ENCODE measurements at regions not wholly inside any gene's neighbourhood (a gene's known extent, or its start where the extent isn't known, plus 50 kb on each side); places are given as distances from the start of the nearest gene placed in this dataset.
"Not testable (repeated sequence)": the region's sequence is repeated elsewhere in the genome, so short reads cannot be mapped to it uniquely, and the experiment has no call there.

- WGBS, 2 donors: 67 to 83% methylated on average over 2 of the region's 2 CpGs
- Histone ChIP-seq H3K4me3 (replicated peaks in 1 of 3) (no peak overlapping the region), H3K4me1 (no peaks in the 10 kb centered on the region), H3K27me3 (no peaks in the 10 kb centered on the region), H3K36me3 (no peaks in the 10 kb centered on the region), H3K9me3 (no peaks in the 10 kb centered on the region), H3K27ac (no peak overlapping the region)
- intact Hi-C loops (cut with DNase I): no loop called here
- TF ChIP-seq POLR2A (IDR thresholded peaks at IDR 0.05): no peak
- no peak for TF ChIP-seq CTCF (IDR thresholded peaks at IDR 0.05)
- DNase-seq: no peak
These were observed 836.8 kb downstream of the ZPLD1 start for GRCh38 chr3:103271575-103271974.

- intact Hi-C loops (cut with DNase I): no loop called here
- no peak for DNase-seq
- Histone ChIP-seq H3K9me3 (no peaks in the 10 kb centered on the region), H3K27ac (no peak overlapping the region), H3K4me3 (replicated peaks in 1 of 3) (no peak overlapping the region), H3K4me1 (no peaks in the 10 kb centered on the region), H3K36me3 (no peaks in the 10 kb centered on the region), H3K27me3 (no peaks in the 10 kb centered on the region)
- 67 to 74% methylated on average over 2 of the region's 2 CpGs for WGBS, 2 donors
- TF ChIP-seq CTCF (IDR thresholded peaks at IDR 0.05): no peak
- no peak for TF ChIP-seq POLR2A (IDR thresholded peaks at IDR 0.05)
These were observed 861.3 kb downstream of the ZPLD1 start for GRCh38 chr3:103295974-103296570.

GRCh38 chr3:103297502-103297901 is 862.7 kb downstream of the ZPLD1 start:
- DNase-seq; H3K36me3 ChIP-seq; H3K27me3 ChIP-seq; H3K4me3 ChIP-seq (replicated peaks in 1 of 3); intact Hi-C loops (cut with DNase I); H3K9me3 ChIP-seq; H3K4me1 ChIP-seq; H3K27ac ChIP-seq: not testable (repeated sequence)
- 92 to 96% methylated on average over 11 of the region's 11 CpGs for WGBS, 2 donors

GRCh38 chr3:103306104-103306503 is 871.3 kb downstream of the ZPLD1 start:
- Histone ChIP-seq H3K36me3 (no peaks in the 10 kb centered on the region), H3K27me3 (no peaks in the 10 kb centered on the region), H3K27ac (no peak overlapping the region), H3K9me3 (no peaks in the 10 kb centered on the region), H3K4me1 (no peaks in the 10 kb centered on the region), H3K4me3 (replicated peaks in 1 of 3) (no peak overlapping the region)
- intact Hi-C loops (cut with DNase I): no loop called here
- WGBS, 2 donors: 74 to 88% methylated on average over 4 of the region's 4 CpGs
- DNase-seq: no peak
- TF ChIP-seq POLR2A (IDR thresholded peaks at IDR 0.05) (no peak), CTCF (IDR thresholded peaks at IDR 0.05) (no peak)

- Histone ChIP-seq H3K9me3 (no peaks in the 10 kb centered on the region), H3K27ac (no peak overlapping the region), H3K27me3 (no peaks in the 10 kb centered on the region), H3K36me3 (no peaks in the 10 kb centered on the region), H3K4me3 (replicated peaks in 1 of 3) (no peak overlapping the region), H3K4me1 (no peaks in the 10 kb centered on the region)
- TF ChIP-seq CTCF (IDR thresholded peaks at IDR 0.05): no peak
- no peak for TF ChIP-seq POLR2A (IDR thresholded peaks at IDR 0.05)
- no peak for DNase-seq
- intact Hi-C loops (cut with DNase I): no loop called here
- WGBS, 2 donors: 53 to 59% methylated on average over 1 of the region's 1 CpG
These were observed 874.1 kb downstream of the ZPLD1 start for GRCh38 chr3:103308921-103309320.

- no peaks in the 10 kb centered on the region for H3K4me1 ChIP-seq
- H3K36me3 ChIP-seq: no peaks in the 10 kb centered on the region
- no peak overlapping the region for H3K4me3 ChIP-seq (replicated peaks in 1 of 3)
- TF ChIP-seq POLR2A (IDR thresholded peaks at IDR 0.05): no peak
- TF ChIP-seq CTCF (IDR thresholded peaks at IDR 0.05): no peak
- DNase-seq: no peak
- H3K9me3 ChIP-seq: no peaks in the 10 kb centered on the region
- intact Hi-C loops (cut with DNase I): no loop called here
- H3K27ac ChIP-seq: no peak overlapping the region
- 57 to 71% methylated on average over 2 of the region's 2 CpGs for WGBS, 2 donors
- H3K27me3 ChIP-seq: no peaks in the 10 kb centered on the region
These were observed 885.1 kb downstream of the ZPLD1 start for GRCh38 chr3:103319912-103320311.
